ENCODE measurements at regions not wholly inside any gene's neighbourhood (a gene's known extent, or its start where the extent isn't known, plus 50 kb on each side); places are given as distances from the start of the nearest gene placed in this dataset.
"Not testable (repeated sequence)": the region's sequence is repeated elsewhere in the genome, so short reads cannot be mapped to it uniquely, and the experiment has no call there.

DNA sequence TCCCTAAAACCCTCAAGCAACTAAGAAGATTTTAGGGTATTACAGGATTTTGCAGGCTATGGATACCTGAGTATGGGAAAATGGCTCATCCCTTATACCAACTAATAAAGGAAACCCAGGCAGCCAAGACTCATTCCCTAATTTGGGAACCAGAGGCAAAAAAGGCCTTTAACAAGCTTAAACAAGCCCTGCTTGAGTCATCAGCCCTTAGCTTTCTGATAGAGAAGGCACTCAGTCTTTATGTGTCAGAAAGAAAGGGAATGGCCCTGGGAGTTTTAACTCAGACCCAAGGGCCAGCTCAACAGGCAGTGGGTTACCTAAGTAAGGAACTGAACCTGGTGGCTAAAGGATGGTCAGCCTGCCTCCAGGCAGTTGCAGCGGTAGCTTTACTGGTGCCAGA lies 96.9 kb upstream of the RMP24 start:
- Mint-ChIP-seq H3K27me3 (peaks cover 25% of the 10 kb centered on the region), H3K36me3 (ENCODE audit: low read depth) (peaks cover 3% of the 10 kb centered on the region), H3K9me3 (peaks cover 20% of the 10 kb centered on the region), H3K4me1 (ENCODE audit: low read depth) (no peaks in the 10 kb centered on the region), H3K27ac (no peak overlapping the region), H3K4me3 (no peak overlapping the region)
- no peak for DNase-seq

DNA sequence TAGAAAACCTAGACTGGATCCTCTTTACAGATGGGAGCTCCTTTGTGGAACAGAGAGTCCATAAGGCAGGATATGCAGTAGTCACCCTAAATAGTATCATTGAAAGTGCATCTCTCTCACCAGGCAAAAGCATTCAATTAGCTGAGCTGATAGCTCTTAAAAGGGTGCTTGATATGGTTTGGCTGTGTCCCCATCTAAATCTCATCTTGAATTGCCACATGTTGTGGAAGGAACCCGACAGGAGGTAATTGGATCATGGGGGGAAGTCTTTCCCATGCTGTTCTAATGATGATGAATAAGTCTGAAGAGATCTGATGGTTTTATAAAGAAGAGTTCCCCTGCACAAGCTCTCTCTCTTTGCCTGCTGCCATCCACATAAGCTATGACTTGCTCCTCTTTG lies 96.2 kb upstream of the RMP24 start:
- Mint-ChIP-seq H3K9me3 (peaks cover 19% of the 10 kb centered on the region), H3K27ac (no peak overlapping the region), H3K27me3 (peaks cover 25% of the 10 kb centered on the region), H3K4me3 (no peak overlapping the region), H3K4me1 (ENCODE audit: low read depth) (no peaks in the 10 kb centered on the region), H3K36me3 (ENCODE audit: low read depth) (peaks cover 3% of the 10 kb centered on the region)
- DNase-seq = no peak

DNA sequence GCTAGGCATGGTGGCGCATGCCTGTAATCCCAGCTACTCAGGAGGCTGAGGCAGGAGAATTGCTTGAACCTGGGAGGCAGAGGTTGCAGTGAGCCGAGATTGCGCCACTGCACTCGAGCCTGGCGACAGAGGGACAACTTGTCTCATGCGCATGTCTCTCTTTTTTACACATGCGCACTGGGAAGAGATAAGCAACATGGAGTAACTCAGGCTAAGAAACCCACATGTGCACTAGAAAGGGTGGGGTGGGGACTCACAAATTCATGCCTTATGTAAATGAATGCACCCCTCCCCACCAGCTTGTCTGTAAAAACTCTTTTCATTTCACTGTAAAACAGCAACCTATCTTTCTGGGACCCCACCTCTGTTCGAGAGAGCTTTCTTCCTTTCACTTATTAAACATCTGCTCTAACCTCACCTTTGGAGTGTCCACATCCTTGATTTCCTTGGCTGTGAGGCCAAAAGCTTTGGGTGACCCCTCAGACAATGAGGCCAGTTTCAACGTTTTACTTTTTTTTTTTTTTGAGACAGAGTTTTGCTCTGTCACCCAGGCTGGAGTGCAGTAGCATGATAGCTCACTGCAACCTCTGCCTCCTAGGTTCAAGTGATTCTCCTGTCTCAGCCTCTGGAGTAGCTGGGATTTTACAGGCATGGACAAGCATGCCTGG lies 91.6 kb upstream of the RMP24 start:
- Mint-ChIP-seq H3K36me3 (ENCODE audit: low read depth) (no peaks in the 10 kb centered on the region), H3K4me3 (no peak overlapping the region), H3K4me1 (ENCODE audit: low read depth) (no peaks in the 10 kb centered on the region), H3K27me3 (peaks cover 26% of the 10 kb centered on the region), H3K9me3 (no peaks in the 10 kb centered on the region), H3K27ac (no peak overlapping the region)
- no peak for DNase-seq

DNA sequence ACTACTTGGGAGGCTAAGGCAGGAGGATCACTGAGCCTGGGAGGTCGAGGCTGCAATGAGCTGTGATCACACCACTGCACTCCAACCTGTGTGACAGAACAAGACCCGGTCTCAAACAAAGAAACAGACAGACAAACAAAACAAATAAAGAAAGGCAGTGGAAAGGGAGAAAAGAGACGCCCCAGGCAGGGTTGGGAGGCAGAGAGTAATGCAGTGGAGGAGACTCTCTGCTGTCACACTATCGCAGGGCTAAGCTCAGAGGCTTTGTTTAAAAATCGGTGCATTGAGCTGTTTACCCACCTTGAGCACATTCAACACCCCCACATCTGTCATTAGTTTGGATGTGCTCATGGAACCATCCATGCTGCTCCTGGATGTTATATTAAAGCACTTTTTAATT lies 84.2 kb upstream of the RMP24 start:
- H3K36me3 Mint-ChIP-seq (ENCODE audit: low read depth) = no peaks in the 10 kb centered on the region
- H3K4me1 Mint-ChIP-seq (ENCODE audit: low read depth) = no peaks in the 10 kb centered on the region
- no peak overlapping the region for H3K4me3 Mint-ChIP-seq

DNA sequence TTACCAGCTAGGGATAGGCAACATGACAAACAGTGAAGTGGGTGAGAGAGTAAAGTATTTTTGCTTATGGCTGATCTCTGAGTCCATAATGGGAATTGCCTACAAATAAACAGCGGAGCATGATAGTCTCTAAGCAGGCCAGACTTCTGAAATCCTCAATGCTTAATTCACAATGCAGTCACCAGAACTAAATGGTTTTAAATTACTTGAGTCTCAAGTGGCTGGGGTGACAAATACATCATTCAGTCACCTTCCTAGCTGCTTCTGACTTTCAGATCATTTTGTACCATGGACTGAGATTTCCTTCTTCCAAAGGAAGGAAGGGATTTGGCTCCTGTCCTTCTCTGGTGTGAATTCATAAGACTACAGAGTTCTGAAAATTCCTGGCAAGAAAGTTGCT lies 82.8 kb upstream of the RMP24 start:
- Mint-ChIP-seq H3K4me1 (ENCODE audit: low read depth) (no peaks in the 10 kb centered on the region), H3K36me3 (ENCODE audit: low read depth) (no peaks in the 10 kb centered on the region), H3K4me3 (no peak overlapping the region)

More for the DNA sequence above, 84.2 kb upstream of the RMP24 start:
- peaks cover 10% of the 10 kb centered on the region for H3K9me3 Mint-ChIP-seq
- H3K27ac Mint-ChIP-seq = no peak overlapping the region
- DNase-seq = no peak
- H3K27me3 Mint-ChIP-seq = peaks cover 17% of the 10 kb centered on the region

DNA sequence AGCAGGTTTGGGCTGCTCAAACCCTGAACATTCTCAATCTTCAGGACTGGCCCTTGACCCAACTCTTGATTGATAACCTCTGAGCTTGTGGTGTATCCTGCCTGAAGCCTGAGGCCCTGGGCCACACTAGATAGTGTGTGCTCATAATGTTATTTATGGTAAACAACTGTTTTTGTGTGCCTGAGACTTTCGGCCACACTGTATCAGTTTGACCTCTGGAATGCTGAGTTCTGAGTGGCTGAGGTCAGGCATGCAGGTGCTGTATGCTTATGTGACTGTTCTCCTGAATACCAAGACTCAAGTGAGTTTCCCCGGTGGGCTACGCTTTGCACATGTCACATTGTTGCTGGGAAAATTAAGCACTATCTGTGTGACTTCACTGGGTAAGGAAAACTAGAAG lies 82.2 kb upstream of the RMP24 start:
- no peak for DNase-seq
- Mint-ChIP-seq H3K9me3 (peaks cover 10% of the 10 kb centered on the region), H3K27ac (no peak overlapping the region), H3K4me1 (ENCODE audit: low read depth) (no peaks in the 10 kb centered on the region), H3K4me3 (no peak overlapping the region), H3K27me3 (peaks cover 10% of the 10 kb centered on the region), H3K36me3 (ENCODE audit: low read depth) (no peaks in the 10 kb centered on the region)

More for the DNA sequence above, 82.8 kb upstream of the RMP24 start:
- Mint-ChIP-seq H3K27ac (no peak overlapping the region), H3K27me3 (peaks cover 11% of the 10 kb centered on the region), H3K9me3 (peaks cover 10% of the 10 kb centered on the region)
- DNase-seq = no peak

DNA sequence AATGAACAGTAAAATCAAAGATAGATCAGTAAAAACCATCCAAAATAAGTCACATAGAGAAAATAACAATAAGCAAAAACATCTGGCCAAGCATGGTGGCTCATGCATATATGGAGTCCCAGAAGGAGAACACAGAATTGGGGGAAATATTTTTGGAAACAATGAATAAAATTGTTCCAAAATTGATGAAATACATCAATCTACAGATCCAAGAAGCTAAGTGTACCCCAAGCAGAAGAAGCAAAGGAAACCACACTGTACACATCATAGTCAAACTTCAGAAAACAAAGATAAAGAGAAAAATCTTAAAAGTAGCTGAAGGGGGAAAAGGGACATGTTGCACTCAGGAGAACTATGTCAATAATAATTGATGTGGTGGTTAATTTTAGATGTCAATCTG lies 80.4 kb upstream of the RMP24 start:
- Mint-ChIP-seq H3K4me3 (no peak overlapping the region), H3K4me1 (ENCODE audit: low read depth) (no peaks in the 10 kb centered on the region), H3K27me3 (peaks cover 14% of the 10 kb centered on the region), H3K36me3 (ENCODE audit: low read depth) (no peaks in the 10 kb centered on the region), H3K9me3 (peaks cover 10% of the 10 kb centered on the region), H3K27ac (no peak overlapping the region)
- no peak for DNase-seq

DNA sequence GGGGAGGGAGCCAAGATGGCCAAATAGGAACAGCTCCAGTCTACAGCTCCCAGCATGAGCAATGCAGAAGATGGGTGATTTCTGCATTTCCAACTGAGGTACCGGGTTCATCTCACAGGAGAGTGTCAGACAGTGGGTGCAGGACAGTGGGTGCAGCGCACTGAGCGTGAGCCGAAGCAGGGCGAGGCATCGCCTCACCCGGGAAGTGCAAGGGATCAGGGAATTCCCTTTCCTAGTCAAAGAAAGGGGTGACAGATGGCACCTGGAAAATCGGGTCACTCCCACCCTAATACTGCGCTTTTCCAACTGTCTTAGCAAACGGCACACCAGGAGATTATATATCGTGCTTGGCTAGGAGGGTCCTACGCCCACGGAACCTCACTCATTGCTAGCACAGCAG lies 75.0 kb upstream of the RMP24 start:
- not testable (repeated sequence) for DNase-seq; H3K27ac Mint-ChIP-seq; H3K36me3 Mint-ChIP-seq (ENCODE audit: low read depth); H3K9me3 Mint-ChIP-seq; H3K4me3 Mint-ChIP-seq; H3K4me1 Mint-ChIP-seq (ENCODE audit: low read depth)
- H3K27me3 Mint-ChIP-seq = peaks cover 21% of the 10 kb centered on the region

DNA sequence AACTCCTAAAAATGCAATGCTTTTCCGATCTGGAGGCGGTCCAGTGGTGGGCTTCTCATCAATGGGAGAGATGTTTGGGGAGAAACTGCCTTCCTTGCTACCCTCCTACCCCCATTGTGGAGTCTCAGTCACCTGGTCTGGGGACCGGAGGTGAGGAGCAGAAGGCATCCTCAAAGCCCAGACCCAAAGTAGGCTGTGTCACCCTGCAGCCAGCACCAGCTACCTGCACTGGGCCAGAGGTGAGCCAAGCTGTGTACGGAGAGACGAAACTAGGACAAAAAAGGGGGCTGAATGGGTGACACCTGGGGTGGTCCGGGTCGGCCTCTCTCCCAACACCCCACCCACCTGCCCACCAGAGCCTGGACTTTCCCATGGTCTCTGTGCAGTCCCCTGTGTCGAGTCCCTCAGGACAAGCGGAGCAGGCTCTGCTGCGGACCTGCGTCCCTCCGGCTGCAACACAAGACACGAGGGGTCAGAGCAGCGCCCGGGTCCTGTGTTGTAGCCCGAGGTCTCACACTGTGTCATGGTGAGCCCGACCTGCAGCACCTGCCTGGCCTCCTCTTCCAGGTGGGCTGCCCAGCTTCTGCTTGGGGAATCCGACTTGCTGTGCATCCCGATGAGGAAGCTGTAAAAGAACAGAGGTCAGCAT lies 68.0 kb upstream of the RMP24 start:
- no peak overlapping the region for H3K4me3 Mint-ChIP-seq
- H3K27ac Mint-ChIP-seq = no peak overlapping the region

DNA sequence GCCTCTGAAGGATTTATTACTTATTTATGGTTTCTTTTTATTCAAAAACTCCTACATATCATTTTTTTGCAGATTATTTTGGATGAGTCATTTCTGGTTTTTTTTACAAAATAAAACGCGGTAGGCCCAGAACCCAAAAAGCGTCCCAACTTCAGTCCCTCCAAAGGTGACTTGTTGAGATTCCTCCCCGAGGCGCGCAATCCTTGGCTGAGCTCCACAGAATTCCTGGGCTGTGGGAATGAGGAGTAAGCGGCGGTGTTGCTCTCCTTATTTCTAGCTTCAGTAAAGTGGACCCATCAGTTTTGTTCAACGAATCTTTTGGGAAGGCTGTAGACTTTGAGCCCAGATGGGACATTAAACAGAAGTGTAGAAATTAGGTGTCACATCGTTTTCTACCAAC lies 67.0 kb upstream of the RMP24 start:
- peaks cover 2% of the 10 kb centered on the region for H3K27me3 Mint-ChIP-seq
- no peak overlapping the region for H3K4me3 Mint-ChIP-seq
- H3K4me1 Mint-ChIP-seq (ENCODE audit: low read depth) = no peaks in the 10 kb centered on the region
- H3K9me3 Mint-ChIP-seq = no peaks in the 10 kb centered on the region
- no peak overlapping the region for H3K27ac Mint-ChIP-seq
- no peak for DNase-seq
- H3K36me3 Mint-ChIP-seq (ENCODE audit: low read depth) = no peaks in the 10 kb centered on the region

More for the DNA sequence above, 68.0 kb upstream of the RMP24 start:
- Mint-ChIP-seq H3K4me1 (ENCODE audit: low read depth) (no peaks in the 10 kb centered on the region), H3K36me3 (ENCODE audit: low read depth) (no peaks in the 10 kb centered on the region), H3K27me3 (peaks cover 2% of the 10 kb centered on the region), H3K9me3 (no peaks in the 10 kb centered on the region)
- DNase-seq = no peak

DNA sequence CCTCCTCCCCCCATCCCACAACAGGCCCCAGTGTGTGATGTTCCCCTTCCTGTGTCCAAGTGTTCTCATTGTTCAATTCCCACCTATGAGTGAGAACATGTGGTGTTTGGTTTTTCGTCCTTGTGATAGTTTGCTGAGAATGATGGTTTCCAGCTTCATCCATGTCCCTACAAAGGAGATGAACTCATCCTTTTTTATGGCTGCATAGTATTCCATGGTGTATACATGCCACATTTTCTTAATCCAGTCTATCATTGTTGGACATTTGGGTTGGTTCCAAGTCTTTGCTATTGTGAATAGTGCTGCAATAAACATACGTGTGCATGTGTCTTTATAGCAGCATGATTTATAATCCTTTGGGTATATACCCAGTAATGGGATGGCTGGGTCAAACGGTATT lies 66.2 kb upstream of the RMP24 start:
- not testable (repeated sequence) for DNase-seq; H3K36me3 Mint-ChIP-seq (ENCODE audit: low read depth); H3K4me1 Mint-ChIP-seq (ENCODE audit: low read depth); H3K27me3 Mint-ChIP-seq; H3K4me3 Mint-ChIP-seq; H3K27ac Mint-ChIP-seq; H3K9me3 Mint-ChIP-seq

DNA sequence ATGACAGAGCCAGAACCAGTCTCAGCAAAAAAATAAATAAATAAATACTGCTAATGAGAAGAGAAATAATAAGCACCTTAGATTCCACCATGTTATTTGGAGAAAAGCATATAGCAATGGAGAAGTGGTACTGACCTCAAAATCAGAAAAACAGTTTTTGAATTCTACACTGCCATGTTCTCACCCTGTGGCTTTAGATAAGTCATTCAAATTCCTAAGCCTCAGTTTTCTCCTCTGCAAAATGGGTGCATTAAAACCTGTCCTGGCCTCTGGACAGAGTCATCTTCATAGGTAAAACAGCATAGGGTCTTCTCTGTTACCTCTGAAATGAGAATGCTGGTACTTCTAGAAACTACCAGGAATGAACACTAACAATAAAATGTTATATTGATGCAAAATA lies 62.2 kb upstream of the RMP24 start:
- Mint-ChIP-seq H3K4me1 (ENCODE audit: low read depth) (no peaks in the 10 kb centered on the region), H3K36me3 (ENCODE audit: low read depth) (no peaks in the 10 kb centered on the region), H3K9me3 (no peaks in the 10 kb centered on the region), H3K27ac (no peak overlapping the region), H3K4me3 (no peak overlapping the region), H3K27me3 (peaks cover 12% of the 10 kb centered on the region)
- no peak for DNase-seq

DNA sequence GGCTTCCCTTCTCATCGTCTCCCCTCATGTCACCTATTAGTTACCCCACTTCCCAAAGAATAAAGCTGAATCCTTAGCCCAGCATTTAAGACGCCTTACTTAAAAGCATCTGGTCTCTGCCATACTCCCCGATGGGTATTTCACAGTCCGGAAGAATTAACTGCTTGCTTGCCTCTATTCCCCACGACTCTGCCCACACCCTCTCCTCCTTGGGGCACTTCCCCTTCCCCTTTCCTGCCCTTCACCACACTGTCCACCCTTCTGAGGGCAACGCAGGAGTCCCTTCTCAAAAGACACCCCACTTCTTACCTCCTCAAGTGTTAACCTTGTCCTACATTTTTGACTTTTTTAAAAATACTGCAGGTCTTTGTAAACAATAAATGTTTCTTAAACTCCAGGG lies 60.1 kb upstream of the RMP24 start:
- Mint-ChIP-seq H3K4me1 (ENCODE audit: low read depth) (peaks cover 2% of the 10 kb centered on the region), H3K9me3 (no peaks in the 10 kb centered on the region), H3K27ac (no peak overlapping the region), H3K4me3 (no peak overlapping the region), H3K27me3 (peaks cover 12% of the 10 kb centered on the region), H3K36me3 (ENCODE audit: low read depth) (no peaks in the 10 kb centered on the region)
- no peak for DNase-seq

DNA sequence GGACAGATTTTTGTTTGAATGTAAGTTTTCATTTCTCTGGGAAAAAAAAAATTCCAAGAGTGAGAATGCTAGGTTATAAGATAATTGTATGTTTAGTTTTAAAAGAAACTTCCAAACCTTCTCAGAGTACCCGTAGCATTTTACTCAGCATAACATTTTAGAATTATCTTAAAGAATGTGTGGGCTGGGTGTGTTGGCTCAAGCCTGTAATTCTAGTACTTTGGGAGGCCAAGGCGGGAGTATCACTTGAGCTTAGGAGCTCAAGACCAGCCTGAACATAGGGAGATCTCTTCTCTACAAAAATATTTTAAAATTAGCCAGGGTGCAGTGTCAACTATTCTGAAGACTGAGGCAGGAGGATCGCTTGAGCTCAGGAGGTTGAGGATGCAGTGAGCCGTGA lies 57.4 kb upstream of the RMP24 start:
- DNase-seq = no peak
- Mint-ChIP-seq H3K27me3 (peaks cover 12% of the 10 kb centered on the region), H3K36me3 (ENCODE audit: low read depth) (no peaks in the 10 kb centered on the region), H3K4me3 (no peak overlapping the region), H3K4me1 (ENCODE audit: low read depth) (peaks cover 2% of the 10 kb centered on the region), H3K9me3 (no peaks in the 10 kb centered on the region), H3K27ac (no peak overlapping the region)

DNA sequence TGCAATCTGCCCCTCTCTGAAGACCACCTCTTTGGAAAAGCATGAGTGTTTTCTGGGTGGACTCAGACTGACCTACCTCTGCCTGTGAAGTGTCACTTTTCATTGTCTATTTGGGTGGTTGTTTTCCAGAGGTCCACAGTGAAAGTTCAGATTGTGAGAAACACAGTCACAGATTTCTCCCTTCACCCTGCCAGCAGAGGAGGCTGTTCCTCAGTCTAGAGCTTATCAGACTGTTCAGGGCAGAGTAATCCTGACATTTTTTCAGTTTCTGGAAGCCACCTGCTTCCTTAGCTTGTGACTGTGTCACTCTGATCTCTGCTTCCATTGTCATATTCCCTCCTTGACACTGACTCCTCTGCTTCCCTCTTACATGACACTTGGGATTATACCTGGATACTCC lies 55.4 kb upstream of the RMP24 start:
- peaks cover 2% of the 10 kb centered on the region for H3K4me1 Mint-ChIP-seq (ENCODE audit: low read depth)
- H3K36me3 Mint-ChIP-seq (ENCODE audit: low read depth) = no peaks in the 10 kb centered on the region
- no peak for DNase-seq
- no peak overlapping the region for H3K4me3 Mint-ChIP-seq
- no peak overlapping the region for H3K27ac Mint-ChIP-seq
- H3K27me3 Mint-ChIP-seq = peaks cover 15% of the 10 kb centered on the region
- no peaks in the 10 kb centered on the region for H3K9me3 Mint-ChIP-seq
